Breast epithelium (tissue), 3 donors: ENCODE measurements at regions not wholly inside any gene's neighbourhood (a gene's known extent, or its start where the extent isn't known, plus 50 kb on each side); places are given as distances from the start of the nearest gene placed in this dataset.

Experiments used
- POLR2A ChIP-seq: fragments of 450-650 bp; IDR thresholded peaks from one replicate; pipeline ENCODE4 v1.6.1; 2016; ENCODE audit warnings: antibody characterized with exemption, mild to moderate bottlenecking, moderate library complexity
- POLR2AphosphoS5 ChIP-seq, 3 donors: sonication (generic); formaldehyde crosslinking; IDR thresholded peaks; one replicate each; pipeline ENCODE4 v1.6.1; 2017; ENCODE audit warnings: antibody characterized with exemption in 3 of 3
- TF ChIP-seq, protein P1 (sequence below), 3 donors: fragments of 450-650 bp; IDR thresholded peaks; one replicate each; pipeline ENCODE4 v1.5.1; 2016 to 2017; ENCODE audit warnings: antibody characterized with exemption in 3 of 3, mild to moderate bottlenecking in 3 of 3, moderate library complexity in 3 of 3

DNA sequence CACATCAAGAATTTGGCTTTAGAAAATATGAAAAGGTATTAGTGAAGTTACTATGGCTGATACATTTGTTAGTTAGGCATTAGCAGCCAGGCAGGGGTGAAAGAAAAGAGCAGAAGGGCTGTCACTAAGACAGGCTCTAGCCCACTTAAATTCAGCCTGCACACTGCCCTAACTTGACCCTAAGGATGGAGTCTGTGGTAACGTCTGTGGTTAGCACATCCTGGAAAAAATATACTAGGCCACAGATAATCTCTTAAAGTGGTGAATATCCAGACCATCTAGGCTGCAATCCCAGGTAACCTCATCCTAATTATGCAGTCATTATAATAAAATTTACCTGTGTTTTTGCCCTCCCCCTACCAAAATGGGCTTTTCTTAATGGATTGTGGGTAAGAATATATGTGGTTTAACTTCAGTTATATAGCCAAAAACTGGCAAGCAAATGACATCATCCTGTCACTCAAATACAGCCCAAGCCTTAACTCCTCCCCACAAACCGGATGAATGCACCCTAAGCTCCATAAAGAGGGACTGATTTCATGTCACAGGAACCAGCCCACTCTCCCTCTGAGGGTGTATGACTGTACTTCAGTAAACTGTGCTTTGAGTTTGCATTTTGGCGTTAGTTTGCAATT lies 440.9 kb downstream of the LRFN5 start:
- TF ChIP-seq, protein P1, sequence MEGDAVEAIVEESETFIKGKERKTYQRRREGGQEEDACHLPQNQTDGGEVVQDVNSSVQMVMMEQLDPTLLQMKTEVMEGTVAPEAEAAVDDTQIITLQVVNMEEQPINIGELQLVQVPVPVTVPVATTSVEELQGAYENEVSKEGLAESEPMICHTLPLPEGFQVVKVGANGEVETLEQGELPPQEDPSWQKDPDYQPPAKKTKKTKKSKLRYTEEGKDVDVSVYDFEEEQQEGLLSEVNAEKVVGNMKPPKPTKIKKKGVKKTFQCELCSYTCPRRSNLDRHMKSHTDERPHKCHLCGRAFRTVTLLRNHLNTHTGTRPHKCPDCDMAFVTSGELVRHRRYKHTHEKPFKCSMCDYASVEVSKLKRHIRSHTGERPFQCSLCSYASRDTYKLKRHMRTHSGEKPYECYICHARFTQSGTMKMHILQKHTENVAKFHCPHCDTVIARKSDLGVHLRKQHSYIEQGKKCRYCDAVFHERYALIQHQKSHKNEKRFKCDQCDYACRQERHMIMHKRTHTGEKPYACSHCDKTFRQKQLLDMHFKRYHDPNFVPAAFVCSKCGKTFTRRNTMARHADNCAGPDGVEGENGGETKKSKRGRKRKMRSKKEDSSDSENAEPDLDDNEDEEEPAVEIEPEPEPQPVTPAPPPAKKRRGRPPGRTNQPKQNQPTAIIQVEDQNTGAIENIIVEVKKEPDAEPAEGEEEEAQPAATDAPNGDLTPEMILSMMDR (IDR thresholded peaks at IDR 0.05), result no peak
- TF ChIP-seq POLR2AphosphoS5 (IDR thresholded peaks at IDR 0.05), result no peak
- TF ChIP-seq POLR2A, result no peak
